DOHH2 (cell line): ENCODE measurements at regions not wholly inside any gene's neighbourhood (a gene's known extent, or its start where the extent isn't known, plus 50 kb on each side); places are given as distances from the start of the nearest gene placed in this dataset.

Experiments used
- EZH2phosphoT487 ChIP-seq: fragments of 200-600 bp; sonication (generic); IDR thresholded peaks from 2 replicates; pipeline ENCODE4 v1.6.1; 2017; ENCODE audit warnings: borderline replicate concordance, mild to moderate bottlenecking, antibody characterized with exemption, low read length, moderate library complexity, mixed read lengths
- TF ChIP-seq, protein P1 (sequence below): fragments of 200-600 bp; sonication (generic); IDR thresholded peaks from one replicate; pipeline ENCODE4 v1.5.1; 2014; ENCODE audit warnings: antibody characterized with exemption, mild to moderate bottlenecking, low read depth, low read length; ENCODE audit not compliant: poor library complexity, severe bottlenecking

DNA sequence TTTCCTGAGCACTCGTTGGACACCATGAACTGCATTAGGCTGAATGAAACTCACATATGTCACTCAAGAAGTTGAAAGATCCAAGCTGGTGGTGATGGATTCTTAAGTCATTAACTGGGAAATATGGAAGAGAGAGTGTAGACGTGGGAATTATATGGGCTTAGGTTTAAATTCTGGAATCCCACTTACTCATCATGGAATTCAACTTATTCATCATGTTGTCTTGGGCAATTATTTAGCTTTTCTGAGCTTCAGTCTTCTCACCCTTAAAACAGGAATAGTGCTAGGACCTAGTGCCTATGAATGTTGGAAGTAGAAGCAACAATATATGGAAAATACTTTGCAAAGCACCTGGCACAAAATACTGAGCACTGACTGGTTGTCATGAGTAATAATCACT is 292.4 kb upstream of the TBX3 start:
- no peak for TF ChIP-seq EZH2phosphoT487
- TF ChIP-seq, protein P1, sequence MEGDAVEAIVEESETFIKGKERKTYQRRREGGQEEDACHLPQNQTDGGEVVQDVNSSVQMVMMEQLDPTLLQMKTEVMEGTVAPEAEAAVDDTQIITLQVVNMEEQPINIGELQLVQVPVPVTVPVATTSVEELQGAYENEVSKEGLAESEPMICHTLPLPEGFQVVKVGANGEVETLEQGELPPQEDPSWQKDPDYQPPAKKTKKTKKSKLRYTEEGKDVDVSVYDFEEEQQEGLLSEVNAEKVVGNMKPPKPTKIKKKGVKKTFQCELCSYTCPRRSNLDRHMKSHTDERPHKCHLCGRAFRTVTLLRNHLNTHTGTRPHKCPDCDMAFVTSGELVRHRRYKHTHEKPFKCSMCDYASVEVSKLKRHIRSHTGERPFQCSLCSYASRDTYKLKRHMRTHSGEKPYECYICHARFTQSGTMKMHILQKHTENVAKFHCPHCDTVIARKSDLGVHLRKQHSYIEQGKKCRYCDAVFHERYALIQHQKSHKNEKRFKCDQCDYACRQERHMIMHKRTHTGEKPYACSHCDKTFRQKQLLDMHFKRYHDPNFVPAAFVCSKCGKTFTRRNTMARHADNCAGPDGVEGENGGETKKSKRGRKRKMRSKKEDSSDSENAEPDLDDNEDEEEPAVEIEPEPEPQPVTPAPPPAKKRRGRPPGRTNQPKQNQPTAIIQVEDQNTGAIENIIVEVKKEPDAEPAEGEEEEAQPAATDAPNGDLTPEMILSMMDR, result no peak
